Parathyroid adenoma (tissue), 2 donors: ENCODE measurements at regions not wholly inside any gene's neighbourhood (a gene's known extent, or its start where the extent isn't known, plus 50 kb on each side); places are given as distances from the start of the nearest gene placed in this dataset.

Experiments used
- H2AFZ ChIP-seq: fragments of 300-600 bp; sonication (generic); one replicate; pipeline ENCODE4 v1.7.0; 2017; ENCODE audit warnings: antibody characterized with exemption, mild to moderate bottlenecking
- H3K27ac ChIP-seq: fragments of 300-600 bp; sonication (generic); one replicate; pipeline ENCODE4 v1.7.0; 2017
- H3K27me3 ChIP-seq: fragments of 300-600 bp; sonication (generic); one replicate; pipeline ENCODE4 v1.7.0; 2017; ENCODE audit warnings: low read length; ENCODE audit not compliant: control insufficient read depth, insufficient read depth
- H3K36me3 ChIP-seq: fragments of 300-600 bp; sonication (generic); one replicate; pipeline ENCODE4 v1.7.0; 2017; ENCODE audit warnings: low read length; ENCODE audit not compliant: control insufficient read depth, insufficient read depth
- H3K4me1 ChIP-seq: fragments of 300-600 bp; sonication (generic); one replicate; pipeline ENCODE4 v1.7.0; 2017; ENCODE audit warnings: control low read depth
- H3K4me2 ChIP-seq: fragments of 300-600 bp; sonication (generic); one replicate; pipeline ENCODE4 v1.7.0; 2017; ENCODE audit warnings: low read length
- H3K4me3 ChIP-seq: fragments of 300-600 bp; sonication (generic); one replicate; pipeline ENCODE4 v1.7.0; 2017; ENCODE audit warnings: low read depth, low read length
- H3K79me2 ChIP-seq: fragments of 300-600 bp; sonication (generic); one replicate; pipeline ENCODE4 v1.7.0; 2017; ENCODE audit warnings: control low read depth
- H3K9ac ChIP-seq: fragments of 300-600 bp; sonication (generic); one replicate; pipeline ENCODE4 v1.7.0; 2017; ENCODE audit warnings: mild to moderate bottlenecking
- H3K9me3 ChIP-seq: fragments of 300-600 bp; sonication (generic); one replicate; pipeline ENCODE4 v1.7.0; 2017; ENCODE audit warnings: low read length; ENCODE audit not compliant: control insufficient read depth
- CTCF ChIP-seq: fragments of 300-600 bp; sonication (generic); IDR thresholded peaks from one replicate; pipeline ENCODE4 v1.7.0; 2017; ENCODE audit warnings: antibody characterized with exemption, mild to moderate bottlenecking
- donor health status: primary hyperparathyroidism.

- H3K79me2 ChIP-seq: no peaks in the 10 kb centered on the region
- no peak overlapping the region for H3K27ac ChIP-seq
- no peak overlapping the region for H3K4me3 ChIP-seq
- no peak for TF ChIP-seq CTCF
- H2AFZ ChIP-seq: no peak overlapping the region
- no peaks in the 10 kb centered on the region for H3K27me3 ChIP-seq
- H3K9me3 ChIP-seq: no peaks in the 10 kb centered on the region
- no peaks in the 10 kb centered on the region for H3K4me1 ChIP-seq
- H3K4me2 ChIP-seq: no peak overlapping the region
- H3K9ac ChIP-seq: no peak overlapping the region
- H3K36me3 ChIP-seq: no peaks in the 10 kb centered on the region
These were observed 379.0 kb upstream of the NETO1 start for GRCh38 chr18:73246763-73247162.

- Histone ChIP-seq H2AFZ (no peak overlapping the region), H3K9me3 (no peaks in the 10 kb centered on the region), H3K4me2 (no peak overlapping the region), H3K27ac (no peak overlapping the region), H3K4me3 (no peak overlapping the region), H3K4me1 (no peaks in the 10 kb centered on the region), H3K79me2 (no peaks in the 10 kb centered on the region), H3K27me3 (no peaks in the 10 kb centered on the region), H3K36me3 (no peaks in the 10 kb centered on the region), H3K9ac (no peak overlapping the region)
- TF ChIP-seq CTCF: no peak
These were observed 377.6 kb upstream of the NETO1 start for GRCh38 chr18:73245345-73245744.

- Histone ChIP-seq H3K4me3 (no peak overlapping the region), H3K27me3 (no peaks in the 10 kb centered on the region), H3K4me1 (no peaks in the 10 kb centered on the region), H3K27ac (no peak overlapping the region), H3K9me3 (no peaks in the 10 kb centered on the region), H3K9ac (no peak overlapping the region), H2AFZ (no peak overlapping the region), H3K36me3 (no peaks in the 10 kb centered on the region), H3K79me2 (no peaks in the 10 kb centered on the region), H3K4me2 (no peak overlapping the region)
- no peak for TF ChIP-seq CTCF
These were observed 376.6 kb upstream of the NETO1 start for GRCh38 chr18:73244401-73244800.

GRCh38 chr18:73240899-73241298, 373.1 kb upstream of the NETO1 start:
- no peak overlapping the region for H2AFZ ChIP-seq
- no peaks in the 10 kb centered on the region for H3K4me1 ChIP-seq
- H3K27me3 ChIP-seq: no peaks in the 10 kb centered on the region
- H3K27ac ChIP-seq: no peak overlapping the region
- TF ChIP-seq CTCF: no peak
- H3K9me3 ChIP-seq: no peaks in the 10 kb centered on the region
- H3K36me3 ChIP-seq: no peaks in the 10 kb centered on the region
- no peak overlapping the region for H3K4me3 ChIP-seq
- no peak overlapping the region for H3K9ac ChIP-seq
- H3K79me2 ChIP-seq: no peaks in the 10 kb centered on the region
- no peak overlapping the region for H3K4me2 ChIP-seq

GRCh38 chr18:73235921-73236320, 368.1 kb upstream of the NETO1 start:
- H3K27me3 ChIP-seq: no peaks in the 10 kb centered on the region
- no peak for TF ChIP-seq CTCF
- H2AFZ ChIP-seq: no peak overlapping the region
- H3K4me3 ChIP-seq: no peak overlapping the region
- H3K36me3 ChIP-seq: no peaks in the 10 kb centered on the region
- no peak overlapping the region for H3K9ac ChIP-seq
- no peaks in the 10 kb centered on the region for H3K9me3 ChIP-seq
- H3K27ac ChIP-seq: no peak overlapping the region
- no peak overlapping the region for H3K4me2 ChIP-seq
- no peaks in the 10 kb centered on the region for H3K4me1 ChIP-seq
- no peaks in the 10 kb centered on the region for H3K79me2 ChIP-seq
